ENCODE measurements at regions not wholly inside any gene's neighbourhood (a gene's known extent, or its start where the extent isn't known, plus 50 kb on each side); places are given as distances from the start of the nearest gene placed in this dataset.

DNA sequence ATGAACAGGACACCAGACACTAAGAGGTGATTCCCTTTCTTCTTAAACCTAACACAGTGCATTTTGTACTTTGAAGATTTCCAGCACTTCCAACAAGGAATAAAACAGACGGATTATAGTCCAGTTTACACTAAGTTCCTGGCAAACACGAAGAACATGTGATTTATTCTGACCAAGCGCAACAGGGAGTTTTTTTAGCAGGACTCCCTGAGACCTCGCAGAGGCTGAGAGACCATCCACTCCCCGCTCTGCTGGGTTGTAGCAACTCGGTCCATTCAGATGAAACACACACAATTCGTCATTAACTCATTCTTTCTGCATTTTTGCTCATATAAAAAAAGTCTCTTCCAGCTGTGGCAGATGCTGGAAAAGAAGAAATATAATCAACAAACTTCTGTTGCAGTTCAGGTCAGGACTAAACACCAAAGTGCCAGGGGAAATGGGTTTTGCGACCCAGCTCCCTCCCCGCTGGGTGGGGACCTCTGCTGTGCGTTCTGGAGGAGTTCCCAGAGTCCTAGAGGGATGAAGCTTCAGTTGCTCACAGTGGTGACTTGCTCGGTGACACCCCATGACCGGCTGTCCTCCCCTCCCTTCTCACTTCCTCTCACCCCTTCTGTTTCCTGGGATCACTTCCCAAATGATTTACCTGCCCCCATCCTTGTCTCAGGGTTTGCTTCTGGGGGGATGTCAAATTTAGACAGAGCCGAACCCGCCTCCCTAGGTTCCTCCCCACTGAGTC is 52.5 kb downstream of the KCNF1 start:
- DNase-seq (ENCODE audit: low spot score) = no peak

DNA sequence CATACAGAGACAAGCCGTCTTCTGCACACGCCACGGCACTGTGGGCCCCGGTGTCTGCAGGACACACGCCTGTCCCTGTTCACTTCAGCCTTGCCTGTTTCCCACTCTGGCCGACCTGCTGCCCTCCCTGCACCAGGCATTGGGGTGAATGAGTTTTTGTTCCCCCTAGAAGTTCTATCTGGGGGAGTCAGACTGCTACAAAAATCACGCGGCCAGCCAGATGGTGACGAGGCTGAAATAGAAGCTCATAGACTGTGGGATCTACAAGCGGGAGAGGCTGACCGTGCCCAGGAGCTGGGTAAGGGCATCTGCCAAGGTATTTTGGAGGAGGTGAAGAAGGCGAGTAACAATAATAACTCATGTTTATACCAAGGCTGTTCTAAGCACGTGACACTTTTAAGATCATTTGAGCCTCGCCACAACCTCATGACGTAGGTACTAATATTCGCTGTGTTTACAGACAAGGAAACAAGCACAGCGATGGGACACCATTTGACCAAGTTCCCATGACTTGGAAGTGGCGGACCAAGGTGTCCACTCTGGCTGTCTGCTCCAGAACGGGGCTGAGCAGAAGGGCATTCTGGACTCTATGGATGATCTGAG is 53.6 kb downstream of the KCNF1 start:
- DNase-seq (ENCODE audit: low spot score) = no peak

DNA sequence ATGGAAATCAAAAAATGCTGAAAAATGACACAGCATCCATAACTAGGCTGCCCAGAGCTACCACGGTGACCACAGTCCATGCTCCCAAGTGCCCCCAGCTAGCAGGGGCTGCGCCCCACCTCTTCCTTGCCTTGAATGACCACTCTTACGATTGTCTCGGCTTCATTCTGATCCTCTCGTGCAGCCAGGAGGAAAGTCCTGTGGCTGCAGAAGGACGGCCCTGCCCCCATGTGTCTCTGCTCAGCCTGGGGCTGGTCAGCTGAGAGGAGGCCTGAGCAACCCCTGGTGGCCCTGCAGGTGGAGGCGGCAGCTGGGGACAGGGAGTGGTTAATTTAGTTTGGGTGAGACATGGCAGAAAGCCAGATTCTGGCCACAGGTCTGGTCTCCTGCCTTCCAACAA is 54.3 kb downstream of the KCNF1 start:
- no peak for DNase-seq (ENCODE audit: low spot score)

DNA sequence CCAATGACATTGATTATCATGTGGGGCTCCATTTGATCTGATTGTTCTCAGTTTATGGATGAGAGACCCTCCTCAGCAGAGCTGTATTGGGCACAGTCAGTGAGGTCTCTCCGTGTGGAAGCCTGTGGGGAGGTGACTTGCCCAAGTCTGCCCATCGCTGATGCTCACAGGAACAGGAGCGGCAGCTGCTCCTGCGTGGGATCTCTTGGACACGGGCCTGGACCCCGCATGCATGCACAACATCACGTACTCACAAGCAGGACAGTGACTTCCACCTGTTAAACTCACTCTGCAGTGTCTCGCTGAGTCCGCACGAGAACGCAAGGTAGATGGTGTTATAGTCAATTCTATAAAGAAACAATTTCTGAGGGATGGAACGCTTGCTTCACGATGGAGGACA is 55.0 kb downstream of the KCNF1 start:
- DNase-seq (ENCODE audit: low spot score) = no peak

DNA sequence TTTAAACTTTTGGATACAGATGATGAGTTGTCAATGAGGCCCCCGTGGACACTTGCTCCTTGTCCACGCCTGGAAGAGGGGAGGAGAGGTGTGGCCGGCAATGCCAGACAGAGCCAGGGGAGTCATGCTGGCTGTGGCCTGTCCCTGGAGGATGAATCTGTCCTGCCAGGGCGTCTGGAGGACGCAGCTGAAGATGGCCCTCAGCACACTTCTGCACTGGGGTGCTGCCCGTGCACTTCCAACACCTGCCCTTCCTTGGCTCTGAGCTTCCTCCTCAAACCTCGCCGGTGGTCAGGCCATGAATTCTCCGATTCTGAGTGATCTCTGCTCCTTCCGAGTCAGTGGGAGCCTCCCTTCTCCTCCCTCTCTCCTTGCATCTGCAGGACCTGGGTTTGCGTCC is 56.4 kb downstream of the KCNF1 start:
- DNase-seq (ENCODE audit: low spot score) = no peak

- no peak for DNase-seq (ENCODE audit: low spot score)
These were observed 58.9 kb downstream of the KCNF1 start for GRCh38 chr2:10970666-10971065.

GRCh38 chr2:10971161-10971887 is 59.6 kb downstream of the KCNF1 start:
- no peak for DNase-seq (ENCODE audit: low spot score)

DNA sequence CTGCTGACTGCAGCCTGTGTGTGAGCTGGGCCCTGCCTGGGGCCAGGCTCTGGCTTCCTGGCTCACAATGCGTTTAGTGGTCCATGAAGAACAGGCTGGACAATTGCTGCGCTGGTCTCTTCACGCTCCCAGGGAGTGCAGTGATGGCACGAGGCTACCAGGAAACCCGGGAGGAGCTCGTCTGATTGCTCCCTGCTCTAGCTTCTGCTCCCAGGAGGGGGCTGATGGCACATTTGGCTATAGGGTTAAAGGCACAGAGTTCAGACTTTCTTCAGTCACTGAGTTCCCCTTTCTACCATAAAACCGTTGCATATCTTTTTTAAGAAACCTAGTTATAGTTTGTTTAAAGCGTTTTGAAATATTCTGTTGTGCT is 60.1 kb downstream of the KCNF1 start:
- DNase-seq (ENCODE audit: low spot score) = no peak

GRCh38 chr2:10972683-10973433 is 61.1 kb downstream of the KCNF1 start:
- DNase-seq (ENCODE audit: low spot score) = no peak

DNA sequence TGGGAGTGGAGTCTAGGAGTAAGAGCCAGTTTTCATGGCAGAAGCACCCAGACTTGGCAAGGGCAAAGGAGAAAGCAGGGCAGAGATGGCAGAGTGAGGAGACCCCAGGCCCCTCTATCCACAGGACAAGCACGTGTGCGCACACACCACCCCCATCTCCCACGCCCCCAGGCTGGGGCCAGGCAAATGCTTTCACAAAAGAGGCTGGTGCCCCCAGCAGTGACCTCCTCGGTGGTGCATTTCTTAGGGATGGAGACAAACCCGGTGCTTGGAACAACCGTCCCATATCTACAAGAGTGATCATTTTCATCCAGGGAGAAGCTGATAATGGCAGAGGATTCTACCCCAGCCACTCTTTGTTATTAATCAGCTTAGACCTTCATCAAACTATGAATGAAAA is 62.0 kb downstream of the KCNF1 start:
- no peak for DNase-seq (ENCODE audit: low spot score)

GRCh38 chr2:10977003-10977402 is 65.3 kb downstream of the KCNF1 start:
- no peak for DNase-seq (ENCODE audit: low spot score)

GRCh38 chr2:10977621-10978020 is 65.9 kb downstream of the KCNF1 start:
- DNase-seq (ENCODE audit: low spot score) = no peak

GRCh38 chr2:10978090-10978670 is 66.4 kb downstream of the KCNF1 start:
- no peak for DNase-seq (ENCODE audit: low spot score)

- DNase-seq (ENCODE audit: low spot score) = no peak
These were observed 68.3 kb downstream of the KCNF1 start for GRCh38 chr2:10980071-10980470.

DNA sequence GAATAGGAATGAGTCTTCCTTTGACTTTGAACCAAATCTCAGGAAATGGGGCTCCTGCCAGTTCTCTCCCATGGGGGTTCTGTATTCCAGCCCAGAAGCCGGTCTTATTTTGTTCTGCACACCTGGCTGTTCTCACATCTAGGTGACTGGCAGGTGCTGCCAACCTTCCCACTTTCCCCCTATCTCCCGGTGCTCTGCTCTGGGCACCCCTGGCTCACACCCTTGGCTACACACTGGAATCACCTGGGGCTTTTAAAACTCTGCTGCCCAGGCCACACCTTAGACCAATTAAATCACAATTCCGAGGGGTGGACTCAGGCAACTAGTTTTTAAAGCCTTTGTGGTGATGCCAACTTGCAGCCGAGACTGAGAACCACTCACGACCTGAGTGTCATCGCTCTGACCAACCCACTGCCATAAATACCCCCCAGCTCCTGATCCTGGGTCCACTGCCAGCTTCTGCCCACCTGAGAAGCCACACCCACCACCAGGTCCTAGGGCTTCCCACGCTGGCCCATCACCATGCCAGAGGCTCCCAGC is 69.2 kb downstream of the KCNF1 start:
- DNase-seq (ENCODE audit: low spot score) = no peak

GRCh38 chr2:10981451-10981850 is 69.7 kb downstream of the KCNF1 start:
- DNase-seq (ENCODE audit: low spot score) = no peak

DNA sequence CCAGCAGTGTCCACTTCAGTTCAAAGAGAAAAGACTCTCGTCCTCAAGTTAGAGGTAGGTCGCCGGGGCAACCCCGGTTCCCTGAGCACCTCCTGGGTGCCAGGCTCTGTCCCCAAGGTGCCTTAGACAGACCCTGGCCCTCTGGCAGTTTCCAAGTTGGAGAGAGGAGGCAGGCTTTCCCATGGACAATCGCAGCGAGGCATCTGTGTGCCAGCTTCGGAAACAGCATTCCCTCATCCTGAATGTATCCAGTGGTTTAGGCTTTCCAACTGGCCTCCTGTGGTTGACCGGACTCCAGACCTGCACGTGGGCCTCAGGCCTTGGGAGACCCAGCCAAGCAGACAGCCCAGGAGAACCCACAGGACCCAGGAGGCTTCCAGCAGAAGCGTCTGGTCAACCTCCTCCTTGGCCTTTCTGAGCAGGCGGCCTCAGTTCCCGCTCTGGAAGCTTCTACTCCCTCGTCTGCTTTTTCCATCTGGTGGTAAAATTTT is 70.3 kb downstream of the KCNF1 start:
- no peak for DNase-seq (ENCODE audit: low spot score)

- DNase-seq (ENCODE audit: low spot score) = peak; percentile 71
These were observed 71.4 kb downstream of the KCNF1 start for GRCh38 chr2:10982931-10983701.

- no peak for DNase-seq (ENCODE audit: low spot score)
These were observed 72.0 kb downstream of the KCNF1 start for GRCh38 chr2:10983711-10984110.

GRCh38 chr2:10984418-10985135 is 72.8 kb downstream of the KCNF1 start:
- no peak for DNase-seq (ENCODE audit: low spot score)
